ENCODE measurements at regions not wholly inside any gene's neighbourhood (a gene's known extent, or its start where the extent isn't known, plus 50 kb on each side); places are given as distances from the start of the nearest gene placed in this dataset.

DNA sequence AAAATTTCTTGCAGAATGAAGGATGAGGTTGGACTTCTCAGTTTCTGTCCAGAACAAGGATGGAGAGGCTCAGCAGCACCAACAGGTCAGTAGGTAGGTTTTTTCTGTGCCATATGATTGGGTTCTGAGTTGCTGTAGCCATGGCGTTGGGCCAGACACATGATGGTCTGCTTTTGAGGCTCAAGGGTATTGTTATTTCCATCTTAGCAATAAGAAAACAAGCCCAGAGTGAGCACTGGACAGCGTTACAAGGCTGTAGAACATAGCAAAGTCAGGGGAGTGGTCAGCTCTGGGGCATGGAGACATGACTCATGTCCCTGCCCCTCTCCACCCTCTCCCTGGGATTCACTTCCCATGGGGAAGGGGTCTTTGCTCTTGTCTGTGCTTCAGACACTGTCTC, 137.6 kb upstream of the TOPAZ1 start:
- no peak overlapping the region for H3K4me3 ChIP-seq (ENCODE audit: low read depth, low read length)
- ChIA-PET POLR2A (no interaction called here), CTCF (no interaction called here)
- no peak overlapping the region for H3K4me3 Mint-ChIP-seq (ENCODE audit: unreplicated experiment)
- no peaks in the 10 kb centered on the region for H3K4me1 Mint-ChIP-seq (ENCODE audit: low read depth, unreplicated experiment)
- no peaks in the 10 kb centered on the region for H3K27me3 ChIP-seq (replicated peaks; ENCODE audit: control insufficient read depth, insufficient read depth, low read length)
- H3K9me3 ChIP-seq: no peaks in the 10 kb centered on the region
- H3K36me3 Mint-ChIP-seq (ENCODE audit: insufficient read depth, unreplicated experiment): no peaks in the 10 kb centered on the region
- no peak overlapping the region for H3K27ac Mint-ChIP-seq (ENCODE audit: unreplicated experiment)
- BruUV-seq (replicated peaks): no TSS peak
- peaks cover 13% of the 10 kb centered on the region for H3K4me1 ChIP-seq
- no peak for DNase-seq
- no peaks in the 10 kb centered on the region for H3K36me3 ChIP-seq (ENCODE audit: control insufficient read depth, insufficient read depth, low read length)
- H3K9me3 Mint-ChIP-seq (ENCODE audit: unreplicated experiment): no peaks in the 10 kb centered on the region
- TF ChIP-seq, protein P1, sequence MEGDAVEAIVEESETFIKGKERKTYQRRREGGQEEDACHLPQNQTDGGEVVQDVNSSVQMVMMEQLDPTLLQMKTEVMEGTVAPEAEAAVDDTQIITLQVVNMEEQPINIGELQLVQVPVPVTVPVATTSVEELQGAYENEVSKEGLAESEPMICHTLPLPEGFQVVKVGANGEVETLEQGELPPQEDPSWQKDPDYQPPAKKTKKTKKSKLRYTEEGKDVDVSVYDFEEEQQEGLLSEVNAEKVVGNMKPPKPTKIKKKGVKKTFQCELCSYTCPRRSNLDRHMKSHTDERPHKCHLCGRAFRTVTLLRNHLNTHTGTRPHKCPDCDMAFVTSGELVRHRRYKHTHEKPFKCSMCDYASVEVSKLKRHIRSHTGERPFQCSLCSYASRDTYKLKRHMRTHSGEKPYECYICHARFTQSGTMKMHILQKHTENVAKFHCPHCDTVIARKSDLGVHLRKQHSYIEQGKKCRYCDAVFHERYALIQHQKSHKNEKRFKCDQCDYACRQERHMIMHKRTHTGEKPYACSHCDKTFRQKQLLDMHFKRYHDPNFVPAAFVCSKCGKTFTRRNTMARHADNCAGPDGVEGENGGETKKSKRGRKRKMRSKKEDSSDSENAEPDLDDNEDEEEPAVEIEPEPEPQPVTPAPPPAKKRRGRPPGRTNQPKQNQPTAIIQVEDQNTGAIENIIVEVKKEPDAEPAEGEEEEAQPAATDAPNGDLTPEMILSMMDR (IDR thresholded peaks at IDR 0.05; ENCODE audit: insufficient read depth in 1 of 2, low read depth in 1 of 2, low read length in 1 of 2, severe bottlenecking in 1 of 2, unreplicated experiment in 1 of 2): no peak
- no peaks in the 10 kb centered on the region for H3K27me3 Mint-ChIP-seq (ENCODE audit: insufficient read depth, unreplicated experiment)
- intact Hi-C loops (cut with micrococcal nuclease; ENCODE audit: unreplicated experiment): no loop called here

DNA sequence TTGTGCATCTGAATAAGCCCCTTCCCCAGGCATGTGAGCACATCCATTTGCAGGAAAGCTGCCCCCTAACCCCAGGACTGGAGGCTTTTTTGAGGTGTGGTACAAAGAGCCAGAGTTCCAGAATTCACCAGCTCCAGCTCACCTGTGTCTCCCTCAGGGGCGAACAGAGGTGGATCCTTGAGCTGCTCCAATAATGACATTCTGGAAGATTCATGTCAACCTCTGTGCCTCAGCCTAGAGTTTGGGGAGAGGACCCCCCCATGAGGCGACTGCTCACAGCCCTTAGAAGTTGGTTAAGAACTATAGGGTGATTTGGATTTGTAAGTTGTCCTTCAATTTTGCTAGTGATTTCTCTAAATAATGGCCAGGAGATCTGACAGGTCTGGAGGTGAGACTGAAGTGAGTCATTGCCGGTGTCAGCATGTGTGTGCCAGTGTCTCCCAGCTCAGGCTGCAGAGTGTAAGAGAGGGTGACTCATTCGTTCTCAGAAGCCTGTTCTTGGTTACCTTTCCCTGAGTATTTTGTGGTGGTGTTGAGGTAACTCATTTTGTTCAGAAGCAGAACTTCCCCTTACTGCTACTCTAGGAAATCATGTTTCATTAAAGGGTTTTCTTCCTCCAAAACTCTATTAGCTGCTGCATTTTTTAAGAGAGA, 136.9 kb upstream of the TOPAZ1 start:
- Mint-ChIP-seq H3K4me3 (ENCODE audit: unreplicated experiment) (no peak overlapping the region), H3K4me1 (ENCODE audit: low read depth, unreplicated experiment) (no peaks in the 10 kb centered on the region), H3K36me3 (ENCODE audit: insufficient read depth, unreplicated experiment) (no peaks in the 10 kb centered on the region), H3K27me3 (ENCODE audit: insufficient read depth, unreplicated experiment) (no peaks in the 10 kb centered on the region), H3K9me3 (ENCODE audit: unreplicated experiment) (no peaks in the 10 kb centered on the region), H3K27ac (ENCODE audit: unreplicated experiment) (no peak overlapping the region)
- Histone ChIP-seq H3K27me3 (replicated peaks; ENCODE audit: control insufficient read depth, insufficient read depth, low read length) (no peaks in the 10 kb centered on the region), H3K9me3 (no peaks in the 10 kb centered on the region), H3K4me3 (ENCODE audit: low read depth, low read length) (no peak overlapping the region), H3K4me1 (peaks cover 11% of the 10 kb centered on the region), H3K36me3 (ENCODE audit: control insufficient read depth, insufficient read depth, low read length) (no peaks in the 10 kb centered on the region)
- no TSS peak for BruUV-seq (replicated peaks)
- TF ChIP-seq, protein P1 (IDR thresholded peaks at IDR 0.05; ENCODE audit: insufficient read depth in 1 of 2, low read depth in 1 of 2, low read length in 1 of 2, severe bottlenecking in 1 of 2, unreplicated experiment in 1 of 2): no peak
- intact Hi-C loops (cut with micrococcal nuclease; ENCODE audit: unreplicated experiment): no loop called here
- ChIA-PET POLR2A (no interaction called here), CTCF (no interaction called here)
- DNase-seq: no peak

DNA sequence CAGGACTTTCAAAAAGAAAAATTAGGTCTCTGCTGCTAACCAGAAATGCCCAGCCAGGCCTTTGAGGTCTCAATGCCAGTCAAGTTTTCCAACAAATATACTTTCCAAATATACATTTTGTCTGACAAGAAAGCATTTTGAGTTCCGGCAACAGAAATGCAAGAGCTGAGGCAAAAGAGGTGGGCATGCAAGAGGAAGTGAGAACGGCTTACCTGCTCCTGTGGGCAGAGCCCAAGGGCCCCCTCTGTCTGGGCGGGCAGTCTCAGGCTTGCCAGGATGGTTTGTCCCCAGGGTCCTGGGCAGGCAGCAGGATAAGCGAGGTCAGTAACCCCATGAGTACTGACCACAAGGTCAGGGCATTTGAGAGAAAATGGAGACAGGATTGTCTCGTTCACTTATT, 136.1 kb upstream of the TOPAZ1 start:
- H3K27me3 ChIP-seq (replicated peaks; ENCODE audit: control insufficient read depth, insufficient read depth, low read length): no peaks in the 10 kb centered on the region
- H3K4me3 ChIP-seq (ENCODE audit: low read depth, low read length): no peak overlapping the region
- TF ChIP-seq, protein P1 (IDR thresholded peaks at IDR 0.05; ENCODE audit: insufficient read depth in 1 of 2, low read depth in 1 of 2, low read length in 1 of 2, severe bottlenecking in 1 of 2, unreplicated experiment in 1 of 2): no peak
- DNase-seq: no peak
- no peaks in the 10 kb centered on the region for H3K9me3 Mint-ChIP-seq (ENCODE audit: unreplicated experiment)
- H3K4me1 ChIP-seq: peaks cover 4% of the 10 kb centered on the region
- intact Hi-C loops (cut with micrococcal nuclease; ENCODE audit: unreplicated experiment): no loop called here
- ChIA-PET CTCF (no interaction called here), POLR2A (no interaction called here)
- H3K4me1 Mint-ChIP-seq (ENCODE audit: low read depth, unreplicated experiment): no peaks in the 10 kb centered on the region
- no peaks in the 10 kb centered on the region for H3K36me3 Mint-ChIP-seq (ENCODE audit: insufficient read depth, unreplicated experiment)
- no TSS peak for BruUV-seq (replicated peaks)
- H3K27me3 Mint-ChIP-seq (ENCODE audit: insufficient read depth, unreplicated experiment): no peaks in the 10 kb centered on the region
- no peak overlapping the region for H3K27ac Mint-ChIP-seq (ENCODE audit: unreplicated experiment)
- no peak overlapping the region for H3K4me3 Mint-ChIP-seq (ENCODE audit: unreplicated experiment)
- no peaks in the 10 kb centered on the region for H3K36me3 ChIP-seq (ENCODE audit: control insufficient read depth, insufficient read depth, low read length)
- no peaks in the 10 kb centered on the region for H3K9me3 ChIP-seq

Measured in Caco-2 (cell line).